NB4 (cell line): ENCODE measurements at regions not wholly inside any gene's neighbourhood (a gene's known extent, or its start where the extent isn't known, plus 50 kb on each side); places are given as distances from the start of the nearest gene placed in this dataset.

Experiments used
- MYC ChIP-seq: IDR thresholded peaks from 2 replicates; pipeline ENCODE4 v1.6.1; 2011; ENCODE audit warnings: low read depth, low read length
- POLR2A ChIP-seq: IDR thresholded peaks from 2 replicates; pipeline ENCODE4 v1.6.1; 2011; ENCODE audit warnings: mild to moderate bottlenecking; ENCODE audit not compliant: insufficient read length; ENCODE audit errors: extremely low read depth
- TF ChIP-seq, protein P1 (sequence below): IDR thresholded peaks from one replicate; pipeline ENCODE4 v1.5.1; 2012; ENCODE audit warnings: low read depth, low read length
- TF ChIP-seq, protein P2 (sequence below): IDR thresholded peaks from 2 replicates; pipeline ENCODE4 v1.6.1; 2011; ENCODE audit warnings: low read depth, low read length

DNA sequence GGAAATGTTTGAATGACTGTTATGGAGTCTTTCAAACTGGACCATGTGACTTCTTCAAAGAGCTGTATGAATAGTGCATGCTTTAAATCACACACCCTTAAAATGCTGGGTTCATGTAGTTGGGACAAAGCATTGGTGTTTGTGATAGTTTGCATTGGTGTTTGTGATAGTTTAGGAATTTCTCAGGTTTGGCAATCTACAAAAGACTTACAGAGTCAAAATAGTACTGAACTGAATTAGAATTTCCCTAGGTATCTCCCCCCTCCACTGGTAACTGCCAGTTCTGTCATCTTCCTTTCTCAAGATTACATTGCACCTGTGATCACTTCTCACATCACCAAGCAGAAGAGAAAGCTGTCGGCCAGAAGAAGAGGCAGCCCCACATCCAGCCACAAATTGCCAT, 261.1 kb downstream of the GATA3 start:
- TF ChIP-seq, protein P1, sequence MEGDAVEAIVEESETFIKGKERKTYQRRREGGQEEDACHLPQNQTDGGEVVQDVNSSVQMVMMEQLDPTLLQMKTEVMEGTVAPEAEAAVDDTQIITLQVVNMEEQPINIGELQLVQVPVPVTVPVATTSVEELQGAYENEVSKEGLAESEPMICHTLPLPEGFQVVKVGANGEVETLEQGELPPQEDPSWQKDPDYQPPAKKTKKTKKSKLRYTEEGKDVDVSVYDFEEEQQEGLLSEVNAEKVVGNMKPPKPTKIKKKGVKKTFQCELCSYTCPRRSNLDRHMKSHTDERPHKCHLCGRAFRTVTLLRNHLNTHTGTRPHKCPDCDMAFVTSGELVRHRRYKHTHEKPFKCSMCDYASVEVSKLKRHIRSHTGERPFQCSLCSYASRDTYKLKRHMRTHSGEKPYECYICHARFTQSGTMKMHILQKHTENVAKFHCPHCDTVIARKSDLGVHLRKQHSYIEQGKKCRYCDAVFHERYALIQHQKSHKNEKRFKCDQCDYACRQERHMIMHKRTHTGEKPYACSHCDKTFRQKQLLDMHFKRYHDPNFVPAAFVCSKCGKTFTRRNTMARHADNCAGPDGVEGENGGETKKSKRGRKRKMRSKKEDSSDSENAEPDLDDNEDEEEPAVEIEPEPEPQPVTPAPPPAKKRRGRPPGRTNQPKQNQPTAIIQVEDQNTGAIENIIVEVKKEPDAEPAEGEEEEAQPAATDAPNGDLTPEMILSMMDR: no peak
- TF ChIP-seq POLR2A (no peak), MYC (no peak)
- TF ChIP-seq, protein P2, sequence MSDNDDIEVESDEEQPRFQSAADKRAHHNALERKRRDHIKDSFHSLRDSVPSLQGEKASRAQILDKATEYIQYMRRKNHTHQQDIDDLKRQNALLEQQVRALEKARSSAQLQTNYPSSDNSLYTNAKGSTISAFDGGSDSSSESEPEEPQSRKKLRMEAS: no peak
